ENCODE measurements at regions not wholly inside any gene's neighbourhood (a gene's known extent, or its start where the extent isn't known, plus 50 kb on each side); places are given as distances from the start of the nearest gene placed in this dataset.

DNA sequence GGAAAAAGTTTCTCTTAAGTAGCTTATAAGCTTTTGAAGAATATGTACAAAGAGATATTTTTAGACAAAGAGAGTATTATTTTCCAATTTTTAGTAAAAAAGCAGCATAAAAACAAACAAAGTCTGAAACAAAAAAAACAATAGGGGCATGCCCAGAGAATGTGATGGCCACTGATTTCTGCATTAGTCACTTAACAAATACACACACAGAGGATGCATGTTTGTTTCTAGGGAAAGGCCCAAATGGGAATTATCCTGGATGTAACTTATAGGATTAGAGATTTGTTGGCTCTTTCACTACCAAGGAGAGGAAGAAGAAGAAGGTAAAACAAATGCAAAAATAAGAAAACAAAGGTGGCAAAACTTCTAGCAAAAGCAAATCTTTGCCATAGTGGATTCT is 95.9 kb upstream of the SCOC start (continued):
- TF ChIP-seq ZNF121 (CRISPR knock-in tag; IDR thresholded peaks at IDR 0.05) (no peak), FOXP4 (CRISPR knock-in tag; IDR thresholded peaks at IDR 0.05) (no peak), ZNF263 (CRISPR knock-in tag; IDR thresholded peaks at IDR 0.05; ENCODE audit: low read depth) (no peak), ZNF671 (CRISPR knock-in tag; IDR thresholded peaks at IDR 0.05) (no peak), NR3C1 (CRISPR knock-in tag; conservative IDR thresholded peaks at IDR 0.05; ENCODE audit: low read depth) (no peak), KAT7 (CRISPR knock-in tag; IDR thresholded peaks at IDR 0.05; ENCODE audit: borderline replicate concordance) (no peak), SP1 (CRISPR knock-in tag; conservative IDR thresholded peaks at IDR 0.05) (no peak), FOXK1 (CRISPR knock-in tag; IDR thresholded peaks at IDR 0.05) (no peak), NFE2L1 (CRISPR knock-in tag; IDR thresholded peaks at IDR 0.05) (no peak)
- TF ChIP-seq, protein P1, sequence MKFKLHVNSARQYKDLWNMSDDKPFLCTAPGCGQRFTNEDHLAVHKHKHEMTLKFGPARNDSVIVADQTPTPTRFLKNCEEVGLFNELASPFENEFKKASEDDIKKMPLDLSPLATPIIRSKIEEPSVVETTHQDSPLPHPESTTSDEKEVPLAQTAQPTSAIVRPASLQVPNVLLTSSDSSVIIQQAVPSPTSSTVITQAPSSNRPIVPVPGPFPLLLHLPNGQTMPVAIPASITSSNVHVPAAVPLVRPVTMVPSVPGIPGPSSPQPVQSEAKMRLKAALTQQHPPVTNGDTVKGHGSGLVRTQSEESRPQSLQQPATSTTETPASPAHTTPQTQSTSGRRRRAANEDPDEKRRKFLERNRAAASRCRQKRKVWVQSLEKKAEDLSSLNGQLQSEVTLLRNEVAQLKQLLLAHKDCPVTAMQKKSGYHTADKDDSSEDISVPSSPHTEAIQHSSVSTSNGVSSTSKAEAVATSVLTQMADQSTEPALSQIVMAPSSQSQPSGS (CRISPR knock-in tag; IDR thresholded peaks at IDR 0.05; ENCODE audit: borderline replicate concordance, low read depth): no peak

DNA sequence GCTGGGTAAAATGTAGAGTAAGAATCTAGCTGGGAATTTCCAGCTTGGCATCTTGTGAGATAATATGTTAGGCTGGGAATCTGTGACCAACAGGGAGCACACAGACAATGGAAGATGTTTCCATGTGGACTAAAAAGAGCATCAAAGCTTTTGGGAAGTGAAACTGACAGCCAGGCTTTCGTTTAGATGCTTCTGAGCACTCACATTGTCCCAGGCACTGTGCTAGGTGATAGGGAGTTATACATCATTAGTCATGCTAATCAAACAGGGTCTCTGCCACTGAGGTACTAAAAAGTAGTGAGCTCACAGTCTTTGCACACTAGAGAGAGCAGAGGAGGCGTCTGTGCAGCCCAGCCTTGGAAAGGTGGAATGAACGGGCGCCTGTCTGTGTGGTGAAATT is 101.9 kb upstream of the SCOC start:
- H3K27ac Mint-ChIP-seq: no peak overlapping the region
- CTCF ChIA-PET: interaction anchor here (1.2 to 1.3 kb wide), 2 partner anchors 88 to 259 kb away, joined by 3 read pairs; no protein-coding TSS in a partner anchor
- DNase-seq (ENCODE audit: low spot score) (no peak), ATAC-seq (no peak)
- H3K4me3 Mint-ChIP-seq: no peak overlapping the region
- no peaks in the 10 kb centered on the region for H3K9me3 Mint-ChIP-seq
- H3K4me1 Mint-ChIP-seq: peaks cover 13% of the 10 kb centered on the region
- POLR2A ChIA-PET: interaction anchor here (1.0 kb wide), 1 partner anchor 102 kb away, joined by 3 read pairs; the partner anchor contains the start of gene SCOC
- no peaks in the 10 kb centered on the region for H3K36me3 Mint-ChIP-seq
- TF ChIP-seq STAT6 (CRISPR knock-in tag; conservative IDR thresholded peaks at IDR 0.05; ENCODE audit: low read depth) (no peak), NR3C1 (CRISPR knock-in tag; conservative IDR thresholded peaks at IDR 0.05; ENCODE audit: low read depth) (no peak), ZNF281 (CRISPR knock-in tag; IDR thresholded peaks at IDR 0.05) (no peak), ZMAT4 (CRISPR knock-in tag; IDR thresholded peaks at IDR 0.05) (no peak), SMAD4 (CRISPR knock-in tag; IDR thresholded peaks at IDR 0.05) (no peak)
- no peaks in the 10 kb centered on the region for H3K27me3 Mint-ChIP-seq (ENCODE audit: low read depth)

GRCh38 chr4:140269369-140269768 is 104.1 kb upstream of the SCOC start:
- no peak for DNase-seq (ENCODE audit: low spot score)
- Mint-ChIP-seq H3K27me3 (ENCODE audit: low read depth) (no peaks in the 10 kb centered on the region), H3K27ac (no peak overlapping the region), H3K36me3 (no peaks in the 10 kb centered on the region), H3K9me3 (no peaks in the 10 kb centered on the region), H3K4me1 (peaks cover 13% of the 10 kb centered on the region), H3K4me3 (no peak overlapping the region)
- POLR2A ChIA-PET: interaction anchor here (0.7 kb wide), 1 partner anchor 32 kb away, joined by 3 read pairs; no protein-coding TSS in a partner anchor
- ATAC-seq: no peak
- CTCF ChIA-PET: interaction anchor here (3.6 kb wide), 1 partner anchor 16 kb away, joined by 16 read pairs; no protein-coding TSS in a partner anchor
- TF ChIP-seq ZSCAN18 (CRISPR knock-in tag; IDR thresholded peaks at IDR 0.05) (no peak), MYBL2 (CRISPR knock-in tag; IDR thresholded peaks at IDR 0.05) (no peak), ZMAT4 (CRISPR knock-in tag; IDR thresholded peaks at IDR 0.05) (no peak), JAZF1 (CRISPR knock-in tag; IDR thresholded peaks at IDR 0.05) (no peak), ZNF317 (CRISPR knock-in tag; IDR thresholded peaks at IDR 0.05; ENCODE audit: borderline replicate concordance, low read depth) (no peak), CREB1 (CRISPR knock-in tag; IDR thresholded peaks at IDR 0.05) (no peak), TCF7 (CRISPR knock-in tag; IDR thresholded peaks at IDR 0.05; ENCODE audit: low read depth) (no peak), SOX15 (CRISPR knock-in tag; IDR thresholded peaks at IDR 0.05) (no peak), NFATC4 (CRISPR knock-in tag; IDR thresholded peaks at IDR 0.05) (no peak), CREM (CRISPR knock-in tag; IDR thresholded peaks at IDR 0.05) (no peak), TP53 (CRISPR knock-in tag; IDR thresholded peaks at IDR 0.05) (no peak)

Measured in WTC11 (cell line).